ENCODE measurements at regions not wholly inside any gene's neighbourhood (a gene's known extent, or its start where the extent isn't known, plus 50 kb on each side); places are given as distances from the start of the nearest gene placed in this dataset.
A peak's percentile ranks its signal among the peaks of the same experiment; 100 is the strongest.

- TF ChIP-seq, protein P1, sequence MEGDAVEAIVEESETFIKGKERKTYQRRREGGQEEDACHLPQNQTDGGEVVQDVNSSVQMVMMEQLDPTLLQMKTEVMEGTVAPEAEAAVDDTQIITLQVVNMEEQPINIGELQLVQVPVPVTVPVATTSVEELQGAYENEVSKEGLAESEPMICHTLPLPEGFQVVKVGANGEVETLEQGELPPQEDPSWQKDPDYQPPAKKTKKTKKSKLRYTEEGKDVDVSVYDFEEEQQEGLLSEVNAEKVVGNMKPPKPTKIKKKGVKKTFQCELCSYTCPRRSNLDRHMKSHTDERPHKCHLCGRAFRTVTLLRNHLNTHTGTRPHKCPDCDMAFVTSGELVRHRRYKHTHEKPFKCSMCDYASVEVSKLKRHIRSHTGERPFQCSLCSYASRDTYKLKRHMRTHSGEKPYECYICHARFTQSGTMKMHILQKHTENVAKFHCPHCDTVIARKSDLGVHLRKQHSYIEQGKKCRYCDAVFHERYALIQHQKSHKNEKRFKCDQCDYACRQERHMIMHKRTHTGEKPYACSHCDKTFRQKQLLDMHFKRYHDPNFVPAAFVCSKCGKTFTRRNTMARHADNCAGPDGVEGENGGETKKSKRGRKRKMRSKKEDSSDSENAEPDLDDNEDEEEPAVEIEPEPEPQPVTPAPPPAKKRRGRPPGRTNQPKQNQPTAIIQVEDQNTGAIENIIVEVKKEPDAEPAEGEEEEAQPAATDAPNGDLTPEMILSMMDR (IDR thresholded peaks at IDR 0.05; ENCODE audit: extremely low read depth, insufficient read depth, missing control alignments): no peak
- in situ Hi-C loops (cut with MboI; ENCODE audit: low pct_unique_long_range_greater_than_20kb, low sequenced_read_pairs, unreplicated experiment): no loop called here
- no peak for DNase-seq (ENCODE audit: low spot score)
Measured at GRCh38 chr11:32315121-32315520, 120.2 kb downstream of the WT1 start.

DNA sequence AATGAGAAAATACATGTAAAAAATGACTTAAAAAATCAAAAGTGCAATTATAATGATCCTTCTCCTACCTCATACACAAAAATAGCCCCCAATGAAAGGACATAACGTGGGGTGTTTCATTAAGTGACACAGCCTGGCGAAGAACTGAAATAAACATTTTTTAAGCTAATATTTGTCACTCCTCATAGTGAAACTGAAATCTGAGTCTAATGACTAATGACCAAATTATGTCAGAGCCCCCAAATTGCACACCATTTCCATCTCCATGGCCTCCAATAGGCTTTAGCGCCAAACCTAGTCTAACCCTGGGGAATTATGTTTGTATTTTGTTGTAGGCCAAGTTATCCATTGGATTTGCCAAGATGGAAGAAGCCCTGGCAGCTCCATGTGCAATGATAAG is 119.1 kb downstream of the WT1 start:
- DNase-seq (ENCODE audit: low spot score): peak; percentile 41
- in situ Hi-C loops (cut with MboI; ENCODE audit: low pct_unique_long_range_greater_than_20kb, low sequenced_read_pairs, unreplicated experiment): no loop called here
- TF ChIP-seq, protein P1 (IDR thresholded peaks at IDR 0.05; ENCODE audit: extremely low read depth, insufficient read depth, missing control alignments): no peak

DNA sequence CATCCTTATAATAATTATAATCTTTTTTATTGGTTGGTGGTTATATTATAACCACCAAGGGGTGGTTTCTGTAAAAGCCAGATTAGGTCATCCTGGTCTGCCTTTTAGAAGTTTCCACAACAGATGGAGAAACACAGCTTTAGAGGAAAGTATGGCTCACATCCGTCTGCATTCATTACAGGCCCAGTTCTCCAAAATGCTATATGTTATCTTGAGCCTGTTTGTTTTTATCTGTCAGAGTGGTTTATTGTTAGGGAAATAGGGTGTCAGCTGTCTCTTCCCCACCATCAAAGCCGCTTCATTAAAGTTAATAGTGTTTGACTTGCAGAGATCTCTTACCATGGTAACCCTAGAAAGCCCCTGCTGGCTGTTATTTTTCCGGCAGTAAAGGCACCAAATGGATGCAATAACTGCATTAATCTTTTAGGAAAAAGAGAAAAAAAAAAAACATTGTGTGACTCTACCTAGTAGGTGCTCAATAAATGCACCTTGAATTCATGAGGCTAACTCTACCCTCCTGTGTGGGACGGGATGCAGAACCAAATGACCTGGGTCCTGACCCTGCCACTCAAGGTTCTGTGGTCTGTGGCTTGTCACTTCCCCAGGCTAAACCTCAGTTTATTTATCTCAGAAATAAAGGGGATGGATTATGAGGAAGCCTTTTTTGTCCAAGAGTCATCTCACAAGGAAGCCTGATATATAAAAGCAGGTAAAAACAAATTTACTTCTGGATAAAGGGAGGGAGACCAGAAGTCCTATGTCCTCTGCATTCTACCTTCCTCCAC is 118.3 kb downstream of the WT1 start:
- in situ Hi-C loops (cut with MboI; ENCODE audit: low pct_unique_long_range_greater_than_20kb, low sequenced_read_pairs, unreplicated experiment): no loop called here
- TF ChIP-seq, protein P1 (IDR thresholded peaks at IDR 0.05; ENCODE audit: extremely low read depth, insufficient read depth, missing control alignments): no peak
- DNase-seq (ENCODE audit: low spot score): no peak

DNA sequence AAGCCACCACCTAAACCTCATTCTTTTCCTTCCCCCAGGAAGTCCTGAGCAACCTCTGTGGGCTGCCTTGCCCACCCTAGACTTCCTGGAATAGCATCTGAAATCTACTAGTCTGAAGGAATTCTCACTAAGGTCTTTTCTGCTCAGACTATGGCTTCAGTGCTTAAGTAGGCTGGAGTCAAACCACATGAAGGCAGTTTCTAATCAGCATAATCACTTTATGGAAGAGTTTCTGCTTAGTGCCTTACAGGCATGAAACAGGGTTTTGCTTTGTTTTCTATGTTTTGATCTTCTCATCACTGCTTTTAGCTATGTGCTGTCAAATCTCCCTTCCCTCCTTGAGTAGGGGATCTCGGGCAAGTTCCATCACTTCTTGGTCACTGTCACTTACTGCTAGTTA is 117.7 kb downstream of the WT1 start:
- in situ Hi-C loops (cut with MboI; ENCODE audit: low pct_unique_long_range_greater_than_20kb, low sequenced_read_pairs, unreplicated experiment): no loop called here
- TF ChIP-seq, protein P1 (IDR thresholded peaks at IDR 0.05; ENCODE audit: extremely low read depth, insufficient read depth, missing control alignments): no peak
- DNase-seq (ENCODE audit: low spot score): no peak

DNA sequence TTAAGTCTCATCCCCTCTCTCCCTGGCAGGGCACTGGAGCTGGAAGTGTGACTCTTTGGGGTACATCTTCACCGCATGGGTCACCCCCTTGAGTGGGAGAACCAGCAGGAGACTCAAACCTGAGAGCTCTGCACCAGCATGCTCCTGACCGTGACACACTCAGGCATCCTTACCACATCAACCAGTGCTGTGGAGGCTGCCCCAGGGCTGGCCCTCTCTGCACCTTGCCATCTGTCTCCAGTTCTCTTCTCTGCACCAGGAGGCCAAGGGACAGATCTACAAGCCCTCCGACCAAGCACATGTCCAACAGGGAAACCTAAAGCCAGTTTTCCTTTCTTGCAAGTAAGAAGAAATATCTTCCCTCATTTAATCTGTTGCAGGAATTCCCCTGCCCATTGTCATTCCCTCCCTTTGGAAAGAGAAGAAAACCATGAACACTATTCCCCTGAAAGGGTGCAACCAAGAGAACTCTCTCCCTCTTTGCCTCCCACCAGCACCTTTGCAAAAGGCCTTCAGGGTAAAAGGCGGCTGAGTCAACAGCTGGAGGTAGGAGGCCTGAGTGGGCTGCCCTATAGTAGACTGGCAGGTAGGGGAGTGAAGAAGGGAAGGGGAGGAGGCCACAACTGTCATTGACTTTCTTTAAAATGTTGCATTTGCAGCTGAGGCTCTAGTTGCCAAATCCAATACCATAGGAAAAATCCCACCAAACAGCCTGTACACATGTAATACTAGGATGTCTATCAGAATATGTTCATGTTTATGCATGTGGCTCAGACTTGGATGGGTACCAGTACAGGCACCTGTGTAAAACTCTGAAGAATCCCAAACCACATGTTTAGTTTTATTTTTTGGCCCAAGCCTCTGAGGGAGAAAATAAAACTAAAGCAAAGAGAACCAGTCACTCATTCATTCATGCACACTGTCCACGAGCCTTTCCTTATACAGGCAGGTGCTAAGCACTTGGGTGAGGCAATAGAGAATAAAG is 117.0 kb downstream of the WT1 start:
- TF ChIP-seq, protein P1 (IDR thresholded peaks at IDR 0.05; ENCODE audit: extremely low read depth, insufficient read depth, missing control alignments): no peak
- no peak for DNase-seq (ENCODE audit: low spot score)
- in situ Hi-C loops (cut with MboI; ENCODE audit: low pct_unique_long_range_greater_than_20kb, low sequenced_read_pairs, unreplicated experiment): no loop called here

DNA sequence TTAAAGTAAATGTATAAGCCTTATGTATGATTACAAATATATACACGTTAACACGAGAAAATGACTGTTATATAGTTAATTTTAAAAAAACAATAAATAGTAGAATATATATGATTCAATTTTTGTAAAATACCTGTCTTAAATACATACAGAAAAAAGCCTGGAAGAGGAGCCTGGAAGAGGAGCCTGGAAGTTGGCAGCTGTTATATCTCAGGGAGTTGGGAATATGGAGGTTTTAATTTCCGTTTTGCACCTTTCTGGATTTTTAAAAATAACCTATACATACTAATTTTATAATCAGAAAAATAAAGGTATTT is 111.6 kb downstream of the WT1 start:
- TF ChIP-seq, protein P1 (IDR thresholded peaks at IDR 0.05; ENCODE audit: extremely low read depth, insufficient read depth, missing control alignments): no peak
- DNase-seq (ENCODE audit: low spot score): no peak
- in situ Hi-C loops (cut with MboI; ENCODE audit: low pct_unique_long_range_greater_than_20kb, low sequenced_read_pairs, unreplicated experiment): no loop called here

Measured in GM13977 (cell line).